RWPE2 (cell line): ENCODE measurements at regions not wholly inside any gene's neighbourhood (a gene's known extent, or its start where the extent isn't known, plus 50 kb on each side); places are given as distances from the start of the nearest gene placed in this dataset.
A peak's percentile ranks its signal among the peaks of the same experiment; 100 is the strongest.

Experiments
- ATAC-seq: fragments of 200-7000 bp; cut with Tn5 transposase; 3 replicates; pipeline ENCODE4 v1.9.1; 2021; ENCODE audit warnings: low read depth
- DNase-seq: peaks from one replicate; pipeline ENCODE4 v3.0.0-alpha.2; 2020; ENCODE audit warnings: low spot score
- H3K27ac ChIP-seq: fragments of 450-650 bp; 2 replicates; pipeline ENCODE4 v1.5.1; 2017; ENCODE audit warnings: mild to moderate bottlenecking; ENCODE audit not compliant: poor library complexity, severe bottlenecking
- H3K27me3 ChIP-seq: fragments of 250-450 bp; sonication (Bioruptor Pico); 2 replicates; pipeline ENCODE4 v1.5.1; 2021; ENCODE audit warnings: mild to moderate bottlenecking, moderate library complexity; ENCODE audit not compliant: insufficient read depth, poor library complexity, severe bottlenecking
- H3K36me3 ChIP-seq: fragments of 250-450 bp; sonication (Bioruptor Pico); 2 replicates; pipeline ENCODE4 v1.5.1; 2020; ENCODE audit warnings: low read depth, mild to moderate bottlenecking, moderate library complexity
- H3K4me1 ChIP-seq: fragments of 250-450 bp; sonication (Bioruptor Pico); 2 replicates; pipeline ENCODE4 v1.5.1; 2021; ENCODE audit warnings: mild to moderate bottlenecking, moderate library complexity; ENCODE audit not compliant: insufficient read depth, poor library complexity, severe bottlenecking
- H3K4me3 ChIP-seq: fragments of 250-450 bp; sonication (Bioruptor Pico); 2 replicates; pipeline ENCODE4 v1.5.1; 2021; ENCODE audit warnings: mild to moderate bottlenecking, moderate library complexity; ENCODE audit not compliant: severe bottlenecking
- H3K9me3 ChIP-seq: fragments of 250-450 bp; sonication (Bioruptor Pico); 2 replicates; pipeline ENCODE4 v1.5.1; 2021; ENCODE audit warnings: mild to moderate bottlenecking, moderate library complexity; ENCODE audit not compliant: severe bottlenecking
- CTCF ChIP-seq: fragments of 450-650 bp; IDR thresholded peaks from one replicate; pipeline ENCODE4 v1.5.1; 2017; ENCODE audit warnings: mild to moderate bottlenecking, moderate library complexity; ENCODE audit not compliant: poor library complexity, severe bottlenecking

GRCh38 chr18:51446571-51447210, 249.2 kb upstream of the MEX3C start:
- ATAC-seq (no peak), DNase-seq (no peak)
- no peaks in the 10 kb centered on the region for H3K9me3 ChIP-seq
- H3K27ac ChIP-seq: no peak overlapping the region
- no peaks in the 10 kb centered on the region for H3K27me3 ChIP-seq
- no peaks in the 10 kb centered on the region for H3K4me1 ChIP-seq
- H3K4me3 ChIP-seq: no peak overlapping the region
- TF ChIP-seq CTCF: no peak
- H3K36me3 ChIP-seq: no peaks in the 10 kb centered on the region

GRCh38 chr18:51447351-51448342, 250.2 kb upstream of the MEX3C start:
- H3K4me1 ChIP-seq: no peaks in the 10 kb centered on the region
- H3K4me3 ChIP-seq: no peak overlapping the region
- H3K9me3 ChIP-seq: no peaks in the 10 kb centered on the region
- no peaks in the 10 kb centered on the region for H3K36me3 ChIP-seq
- H3K27ac ChIP-seq: no peak overlapping the region
- TF ChIP-seq CTCF: no peak
- H3K27me3 ChIP-seq: no peaks in the 10 kb centered on the region
- ATAC-seq (peak; percentile 67), DNase-seq (no peak)

GRCh38 chr18:51448949-51449348, 251.5 kb upstream of the MEX3C start:
- TF ChIP-seq CTCF: no peak
- DNase-seq: no peak
- Histone ChIP-seq H3K27me3 (no peaks in the 10 kb centered on the region), H3K4me1 (no peaks in the 10 kb centered on the region), H3K36me3 (no peaks in the 10 kb centered on the region), H3K9me3 (no peaks in the 10 kb centered on the region), H3K27ac (no peak overlapping the region), H3K4me3 (no peak overlapping the region)
- no peak for ATAC-seq

GRCh38 chr18:51453594-51453993, 256.1 kb upstream of the MEX3C start:
- no peaks in the 10 kb centered on the region for H3K27me3 ChIP-seq
- no peak overlapping the region for H3K27ac ChIP-seq
- DNase-seq: no peak
- ATAC-seq: no peak
- no peaks in the 10 kb centered on the region for H3K4me1 ChIP-seq
- H3K9me3 ChIP-seq: no peaks in the 10 kb centered on the region
- no peaks in the 10 kb centered on the region for H3K36me3 ChIP-seq
- no peak overlapping the region for H3K4me3 ChIP-seq
- TF ChIP-seq CTCF: no peak
